ENCODE measurements at regions not wholly inside any gene's neighbourhood (a gene's known extent, or its start where the extent isn't known, plus 50 kb on each side); places are given as distances from the start of the nearest gene placed in this dataset.

DNA sequence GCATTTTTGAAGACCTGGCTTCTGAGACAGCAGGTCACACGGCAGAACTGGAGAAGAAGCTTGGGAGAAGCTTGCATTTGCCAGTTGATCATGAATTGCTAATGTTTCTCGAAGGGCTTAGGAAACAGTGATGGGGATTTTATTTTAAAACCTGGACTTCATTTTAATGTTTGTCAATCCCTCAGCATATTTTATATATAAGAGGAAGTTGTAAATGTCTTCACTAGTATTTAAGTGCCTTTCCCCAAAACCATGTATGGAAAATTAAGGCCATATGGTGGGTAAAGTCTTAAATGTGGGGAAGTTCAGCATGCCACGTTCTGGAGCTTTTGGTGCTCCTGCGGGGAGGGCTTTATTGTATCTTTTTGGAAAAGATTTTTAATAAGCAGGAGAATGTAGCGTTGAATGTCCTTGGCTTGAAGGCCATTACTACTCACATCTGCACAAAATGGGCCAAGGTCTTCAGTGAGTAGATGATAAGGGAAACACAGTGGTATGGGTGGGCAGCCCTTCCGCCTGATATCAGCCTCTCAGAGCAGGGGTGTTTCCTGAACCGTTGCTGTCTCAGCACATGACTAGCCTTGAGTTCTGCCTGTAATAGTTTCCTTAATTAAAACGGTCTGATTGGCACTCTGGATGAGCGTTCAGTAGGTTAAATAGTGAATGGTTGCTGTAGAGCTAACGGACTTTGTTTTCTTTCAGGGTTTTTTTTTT lies 511.4 kb downstream of the PCNX1 start:
- Histone ChIP-seq H3K27me3 (ENCODE audit: control insufficient read depth, insufficient read depth, low read length) (no peaks in the 10 kb centered on the region), H3K4me1 (ENCODE audit: control insufficient read depth in 2 of 3, insufficient read depth in 2 of 3, low read depth in 1 of 3, low read length in 3 of 3) (no peaks in the 10 kb centered on the region), H3K9ac (ENCODE audit: low read length in 3 of 3) (no peak overlapping the region), H3K36me3 (ENCODE audit: control insufficient read depth in 2 of 3, insufficient read depth in 3 of 3, low read length in 3 of 3) (no peaks in the 10 kb centered on the region), H3K4me3 (ENCODE audit: low read length in 3 of 3) (no peak overlapping the region), H3K27ac (ENCODE audit: low read depth in 2 of 2, low read length in 2 of 2) (no peak overlapping the region), H3K9me3 (ENCODE audit: control insufficient read depth in 2 of 3, insufficient read depth in 1 of 3, low read length in 3 of 3) (no peaks in the 10 kb centered on the region)
- no peak for TF ChIP-seq CTCF (IDR thresholded peaks at IDR 0.05; ENCODE audit: borderline replicate concordance, extremely low read depth, insufficient read depth)
- no peak for FAIRE-seq
- peak in 1 of 5 donors; percentile 31 for DNase-seq
- intact Hi-C loops (cut with DNase I) = no loop called here

GRCh38 chr14:71423481-71423880 lies 508.7 kb upstream of the RGS6 start:
- Histone ChIP-seq H3K27me3 (ENCODE audit: control insufficient read depth, insufficient read depth, low read length) (no peaks in the 10 kb centered on the region), H3K4me1 (ENCODE audit: control insufficient read depth in 2 of 3, insufficient read depth in 2 of 3, low read depth in 1 of 3, low read length in 3 of 3) (no peaks in the 10 kb centered on the region), H3K27ac (ENCODE audit: low read depth in 2 of 2, low read length in 2 of 2) (no peak overlapping the region), H3K9ac (ENCODE audit: low read length in 3 of 3) (no peak overlapping the region), H3K4me3 (ENCODE audit: low read length in 3 of 3) (no peak overlapping the region), H3K36me3 (ENCODE audit: control insufficient read depth in 2 of 3, insufficient read depth in 3 of 3, low read length in 3 of 3) (no peaks in the 10 kb centered on the region), H3K9me3 (ENCODE audit: control insufficient read depth in 2 of 3, insufficient read depth in 1 of 3, low read length in 3 of 3) (peaks cover 0 to 19% (median 0%) of the 10 kb centered on the region in 3 donors)
- intact Hi-C loops (cut with DNase I) = no loop called here
- FAIRE-seq (no peak), DNase-seq (no peak)
- TF ChIP-seq CTCF (IDR thresholded peaks at IDR 0.05; ENCODE audit: borderline replicate concordance, extremely low read depth, insufficient read depth) = no peak

DNA sequence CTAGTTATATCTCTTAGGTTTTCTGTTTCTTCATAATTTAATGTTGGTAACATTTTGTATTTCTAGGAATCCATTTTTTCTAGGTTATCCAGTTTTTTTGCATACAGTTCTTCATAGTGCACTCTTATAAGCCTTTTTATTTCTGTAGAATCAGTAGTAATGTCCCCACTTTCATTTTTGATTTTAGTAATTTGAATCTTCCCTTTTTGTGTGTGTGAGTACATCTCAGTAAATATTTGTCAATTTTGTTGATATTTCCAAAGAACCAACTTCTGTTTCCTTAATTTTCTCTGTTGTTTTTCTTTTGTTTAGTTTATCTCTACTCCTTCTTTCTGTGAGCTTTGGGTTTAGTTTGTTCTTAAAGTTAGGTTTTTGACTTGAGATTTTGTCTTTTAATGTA lies 507.3 kb upstream of the RGS6 start:
- Histone ChIP-seq H3K4me3 (ENCODE audit: low read length in 3 of 3) (no peak overlapping the region), H3K4me1 (ENCODE audit: control insufficient read depth in 2 of 3, insufficient read depth in 2 of 3, low read depth in 1 of 3, low read length in 3 of 3) (no peaks in the 10 kb centered on the region), H3K9me3 (ENCODE audit: control insufficient read depth in 2 of 3, insufficient read depth in 1 of 3, low read length in 3 of 3) (peaks cover 0 to 19% (median 0%) of the 10 kb centered on the region in 3 donors), H3K36me3 (ENCODE audit: control insufficient read depth in 2 of 3, insufficient read depth in 3 of 3, low read length in 3 of 3) (no peaks in the 10 kb centered on the region), H3K9ac (ENCODE audit: low read length in 3 of 3) (no peak overlapping the region), H3K27me3 (ENCODE audit: control insufficient read depth, insufficient read depth, low read length) (no peaks in the 10 kb centered on the region), H3K27ac (ENCODE audit: low read depth in 2 of 2, low read length in 2 of 2) (no peak overlapping the region)
- FAIRE-seq (no peak), DNase-seq (no peak)
- TF ChIP-seq CTCF (IDR thresholded peaks at IDR 0.05; ENCODE audit: borderline replicate concordance, extremely low read depth, insufficient read depth) = no peak
- intact Hi-C loops (cut with DNase I) = no loop called here

DNA sequence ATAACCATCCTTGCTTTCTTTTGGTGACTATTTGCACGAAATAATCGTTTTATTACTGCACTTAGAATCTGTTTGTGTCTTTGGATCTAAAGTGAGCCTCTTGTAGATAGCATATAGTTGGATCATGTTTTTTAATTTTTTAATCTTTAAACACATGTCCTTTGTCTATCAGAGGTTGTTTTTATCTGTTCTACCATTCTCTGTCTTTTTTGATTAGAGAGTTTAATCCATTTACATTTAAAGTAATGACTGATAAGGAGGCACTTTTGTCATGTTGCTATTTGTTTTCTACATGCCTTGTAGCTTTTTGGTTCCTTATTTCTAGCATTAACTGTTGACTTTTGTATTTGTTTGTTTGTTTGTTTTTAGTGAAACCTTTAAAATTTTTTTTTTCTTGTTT lies 506.2 kb upstream of the RGS6 start:
- intact Hi-C loops (cut with DNase I) = no loop called here
- H3K4me1 ChIP-seq (ENCODE audit: control insufficient read depth in 2 of 3, insufficient read depth in 2 of 3, low read depth in 1 of 3, low read length in 3 of 3) = no peaks in the 10 kb centered on the region
- H3K9ac ChIP-seq (ENCODE audit: low read length in 3 of 3) = no peak overlapping the region
- DNase-seq = no peak
- H3K27me3 ChIP-seq (ENCODE audit: control insufficient read depth, insufficient read depth, low read length) = no peaks in the 10 kb centered on the region
- no peaks in the 10 kb centered on the region for H3K36me3 ChIP-seq (ENCODE audit: control insufficient read depth in 2 of 3, insufficient read depth in 3 of 3, low read length in 3 of 3)
- FAIRE-seq = no peak
- H3K4me3 ChIP-seq (ENCODE audit: low read length in 3 of 3) = no peak overlapping the region
- no peak overlapping the region for H3K27ac ChIP-seq (ENCODE audit: low read depth in 2 of 2, low read length in 2 of 2)
- TF ChIP-seq CTCF (IDR thresholded peaks at IDR 0.05; ENCODE audit: borderline replicate concordance, extremely low read depth, insufficient read depth) = no peak
- H3K9me3 ChIP-seq (ENCODE audit: control insufficient read depth in 2 of 3, insufficient read depth in 1 of 3, low read length in 3 of 3) = peaks cover 0 to 19% (median 0%) of the 10 kb centered on the region in 3 donors

Measured in kidney (tissue), 13 donors.